ENCODE measurements at regions not wholly inside any gene's neighbourhood (a gene's known extent, or its start where the extent isn't known, plus 50 kb on each side); places are given as distances from the start of the nearest gene placed in this dataset.
"Not testable (repeated sequence)": the region's sequence is repeated elsewhere in the genome, so short reads cannot be mapped to it uniquely, and the experiment has no call there.

DNA sequence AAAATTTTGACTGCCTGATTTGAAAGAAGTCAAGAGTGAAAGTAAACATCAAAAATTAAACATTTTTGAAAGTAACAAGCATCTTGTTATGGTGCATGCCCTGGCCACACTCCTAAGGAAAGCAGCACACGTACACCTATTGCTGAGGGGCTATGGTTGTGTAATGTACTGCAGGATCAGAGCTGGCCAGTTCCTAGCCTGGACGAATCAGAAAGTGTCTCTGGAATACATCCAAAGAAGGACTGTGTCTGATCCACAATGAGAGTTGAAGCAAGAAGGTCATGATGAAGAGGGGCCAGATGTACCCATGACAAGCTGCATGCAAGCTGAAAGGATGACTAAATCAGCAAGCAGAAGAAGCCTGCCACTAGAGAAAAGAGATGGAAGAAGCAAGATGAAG, 618.2 kb downstream of the TLE1 start:
- Histone ChIP-seq H3K4me1 (replicated peaks in 1 of 2) (no peaks in the 10 kb centered on the region), H3K36me3 (replicated peaks in 1 of 2) (no peaks in the 10 kb centered on the region), H3K27me3 (no peaks in the 10 kb centered on the region), H3K9me3 (replicated peaks in 1 of 3) (no peaks in the 10 kb centered on the region), H3K4me3 (no peak overlapping the region), H3K27ac (no peak overlapping the region)
- WGBS, 4 donors, result 24 to 55% (median 37%) methylated on average over 2 of the region's 2 CpGs
- intact Hi-C loops (cut with DNase I), result no loop called here
- TF ChIP-seq, protein P1, sequence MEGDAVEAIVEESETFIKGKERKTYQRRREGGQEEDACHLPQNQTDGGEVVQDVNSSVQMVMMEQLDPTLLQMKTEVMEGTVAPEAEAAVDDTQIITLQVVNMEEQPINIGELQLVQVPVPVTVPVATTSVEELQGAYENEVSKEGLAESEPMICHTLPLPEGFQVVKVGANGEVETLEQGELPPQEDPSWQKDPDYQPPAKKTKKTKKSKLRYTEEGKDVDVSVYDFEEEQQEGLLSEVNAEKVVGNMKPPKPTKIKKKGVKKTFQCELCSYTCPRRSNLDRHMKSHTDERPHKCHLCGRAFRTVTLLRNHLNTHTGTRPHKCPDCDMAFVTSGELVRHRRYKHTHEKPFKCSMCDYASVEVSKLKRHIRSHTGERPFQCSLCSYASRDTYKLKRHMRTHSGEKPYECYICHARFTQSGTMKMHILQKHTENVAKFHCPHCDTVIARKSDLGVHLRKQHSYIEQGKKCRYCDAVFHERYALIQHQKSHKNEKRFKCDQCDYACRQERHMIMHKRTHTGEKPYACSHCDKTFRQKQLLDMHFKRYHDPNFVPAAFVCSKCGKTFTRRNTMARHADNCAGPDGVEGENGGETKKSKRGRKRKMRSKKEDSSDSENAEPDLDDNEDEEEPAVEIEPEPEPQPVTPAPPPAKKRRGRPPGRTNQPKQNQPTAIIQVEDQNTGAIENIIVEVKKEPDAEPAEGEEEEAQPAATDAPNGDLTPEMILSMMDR (IDR thresholded peaks at IDR 0.05), result no peak
- no peak for TF ChIP-seq POLR2A (IDR thresholded peaks at IDR 0.05)
- DNase-seq, result no peak

DNA sequence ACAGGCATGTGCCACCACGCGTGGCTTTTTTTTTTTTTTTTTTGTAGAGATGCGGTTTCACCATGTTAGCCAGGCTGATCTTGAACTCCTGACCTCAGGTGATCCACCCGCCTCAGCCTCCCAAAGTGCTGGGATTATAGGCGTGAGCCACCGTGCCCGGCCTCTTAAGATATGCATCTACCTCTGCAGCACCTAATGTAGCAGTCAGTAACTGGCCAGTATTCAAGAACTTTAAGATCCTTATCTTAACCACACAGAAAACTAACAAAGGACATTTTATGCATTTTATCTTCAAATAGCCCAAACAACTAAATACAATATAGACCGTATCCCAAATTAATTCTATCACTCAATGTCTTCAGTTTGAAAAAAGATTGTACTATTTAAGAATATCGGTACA, 618.7 kb downstream of the TLE1 start:
- H3K9me3 ChIP-seq (replicated peaks in 1 of 3), result no peaks in the 10 kb centered on the region
- H3K4me3 ChIP-seq, result no peak overlapping the region
- DNase-seq, result no peak
- no peak for TF ChIP-seq POLR2A (IDR thresholded peaks at IDR 0.05)
- TF ChIP-seq, protein P1 (IDR thresholded peaks at IDR 0.05), result no peak
- H3K27me3 ChIP-seq, result no peaks in the 10 kb centered on the region
- H3K27ac ChIP-seq, result no peak overlapping the region
- H3K36me3 ChIP-seq (replicated peaks in 1 of 2), result no peaks in the 10 kb centered on the region
- intact Hi-C loops (cut with DNase I), result no loop called here
- 64 to 80% (median 73%) methylated on average over 9 of the region's 9 CpGs for WGBS, 4 donors
- H3K4me1 ChIP-seq (replicated peaks in 1 of 2), result no peaks in the 10 kb centered on the region

DNA sequence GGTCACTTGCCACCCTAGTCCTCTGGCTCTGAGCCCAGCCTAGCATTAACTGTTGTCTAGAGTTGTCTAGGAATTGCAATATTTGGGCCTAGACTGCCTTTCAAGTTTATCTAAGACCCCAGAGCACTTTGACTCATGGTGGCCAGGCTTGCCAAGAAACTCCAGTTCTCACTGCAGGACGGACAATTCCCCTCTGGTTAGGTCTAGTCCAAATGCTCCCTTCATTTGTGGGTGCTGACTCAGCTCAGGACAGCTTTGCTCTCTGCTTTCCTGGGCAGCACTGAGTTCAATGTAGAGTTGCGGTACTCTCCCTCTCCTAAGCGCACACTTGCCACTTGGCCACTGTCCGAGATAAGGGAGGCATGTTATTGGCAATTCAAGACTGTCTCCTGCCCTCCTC, 619.4 kb downstream of the TLE1 start:
- Histone ChIP-seq H3K4me3 (no peak overlapping the region), H3K4me1 (replicated peaks in 1 of 2) (no peaks in the 10 kb centered on the region), H3K27ac (no peak overlapping the region), H3K9me3 (replicated peaks in 1 of 3) (no peaks in the 10 kb centered on the region), H3K27me3 (no peaks in the 10 kb centered on the region), H3K36me3 (replicated peaks in 1 of 2) (no peaks in the 10 kb centered on the region)
- intact Hi-C loops (cut with DNase I), result no loop called here
- TF ChIP-seq, protein P1 (IDR thresholded peaks at IDR 0.05), result no peak
- no peak for TF ChIP-seq POLR2A (IDR thresholded peaks at IDR 0.05)
- DNase-seq, result no peak
- 90 to 96% (median 91%) methylated on average over 3 to 4 of the region's 4 CpGs for WGBS, 4 donors

DNA sequence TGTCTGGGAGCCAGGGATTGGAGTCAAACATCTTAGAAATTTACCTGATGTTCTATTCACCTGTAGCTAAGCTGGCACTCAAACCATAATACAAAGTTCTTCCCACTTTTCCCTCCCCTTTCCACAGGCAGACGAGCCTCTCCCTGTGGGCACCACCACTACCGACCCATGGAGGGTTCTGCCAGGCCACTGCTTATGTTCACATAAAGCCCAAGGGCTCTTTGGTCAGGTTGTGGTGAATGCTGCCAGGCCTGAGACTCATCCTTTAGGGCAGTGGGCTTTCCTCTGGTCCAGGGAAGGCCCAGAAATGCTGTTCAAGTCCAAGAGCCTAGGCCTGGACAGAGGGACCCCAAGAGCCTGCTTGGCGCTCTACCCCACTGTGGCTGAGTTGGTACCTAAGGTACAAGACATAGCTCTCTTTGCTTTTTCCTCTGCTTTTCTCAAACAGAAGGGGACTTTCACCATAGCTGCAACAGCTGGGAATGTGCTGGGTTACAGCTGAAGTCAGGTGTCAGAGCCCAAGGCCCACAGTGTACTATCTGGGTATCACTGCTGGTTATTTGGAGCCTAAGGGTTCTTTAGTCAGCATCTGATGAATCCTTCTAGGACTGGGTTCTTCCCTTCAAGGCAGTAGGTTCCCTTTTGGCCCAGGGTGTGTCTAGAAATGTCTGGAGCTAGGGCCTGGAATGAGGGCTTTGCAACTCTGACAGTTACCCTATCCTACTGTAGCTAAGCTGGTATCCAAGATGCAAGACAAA, 620.1 kb downstream of the TLE1 start:
- Histone ChIP-seq H3K9me3 (replicated peaks in 1 of 3) (no peaks in the 10 kb centered on the region), H3K4me1 (replicated peaks in 1 of 2) (no peaks in the 10 kb centered on the region), H3K4me3 (no peak overlapping the region), H3K36me3 (replicated peaks in 1 of 2) (no peaks in the 10 kb centered on the region), H3K27ac (no peak overlapping the region), H3K27me3 (no peaks in the 10 kb centered on the region)
- 75 to 100% (median 96%) methylated on average over 1 to 3 of the region's 3 CpGs for WGBS, 4 donors
- no peak for DNase-seq
- intact Hi-C loops (cut with DNase I), result no loop called here
- TF ChIP-seq, protein P1 (IDR thresholded peaks at IDR 0.05), result no peak
- TF ChIP-seq POLR2A (IDR thresholded peaks at IDR 0.05), result no peak

DNA sequence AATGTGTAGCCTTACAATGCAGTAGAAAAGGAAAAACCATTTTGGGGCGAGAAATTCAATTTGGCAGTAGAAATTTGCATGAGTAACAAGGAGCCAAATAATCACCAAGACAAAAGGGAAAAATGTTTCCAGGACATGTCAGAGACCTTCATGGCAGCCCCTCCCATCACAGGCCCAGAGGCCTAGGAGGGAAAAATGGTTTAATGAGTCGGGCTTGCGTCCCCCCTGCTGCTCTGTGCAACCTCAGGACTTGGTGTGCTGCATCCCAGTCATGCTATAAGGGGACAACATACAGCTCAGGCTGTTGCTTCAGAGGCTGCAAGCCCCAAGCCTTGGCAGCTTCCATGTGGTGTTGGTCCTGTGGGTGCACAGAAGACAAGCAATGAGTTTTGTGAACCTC, 626.4 kb downstream of the TLE1 start:
- DNase-seq; H3K4me1 ChIP-seq (replicated peaks in 1 of 2); H3K27ac ChIP-seq; H3K9me3 ChIP-seq (replicated peaks in 1 of 3); intact Hi-C loops (cut with DNase I); H3K4me3 ChIP-seq; H3K36me3 ChIP-seq (replicated peaks in 1 of 2); H3K27me3 ChIP-seq: not testable (repeated sequence)
- WGBS, 4 donors, result 61 to 92% (median 74%) methylated on average over 3 of the region's 3 CpGs

Data from adrenal gland (tissue), 9 donors.